Effector memory CD4-positive, alpha-beta T cell (primary cell): ENCODE measurements at regions not wholly inside any gene's neighbourhood (a gene's known extent, or its start where the extent isn't known, plus 50 kb on each side); places are given as distances from the start of the nearest gene placed in this dataset.

Source experiments
- DNase-seq, 3 donors: peaks; one replicate each; pipeline ENCODE4 v3.0.0-alpha.2; 2020
- H3K27ac ChIP-seq: 2 replicates; pipeline ENCODE4 v1.7.0; 2013; ENCODE audit warnings: mild to moderate bottlenecking, low read length, moderate library complexity; ENCODE audit not compliant: insufficient read depth, poor library complexity, severe bottlenecking
- H3K27me3 ChIP-seq: replicated peaks from 2 replicates; pipeline ENCODE4 v1.7.0; 2013; ENCODE audit warnings: mild to moderate bottlenecking, low read length; ENCODE audit not compliant: insufficient read depth, control insufficient read depth, poor library complexity, severe bottlenecking
- H3K36me3 ChIP-seq: 2 replicates; pipeline ENCODE4 v1.7.0; 2013; ENCODE audit warnings: mild to moderate bottlenecking, low read length, moderate library complexity; ENCODE audit not compliant: control insufficient read depth, insufficient read depth
- H3K4me1 ChIP-seq: 2 replicates; pipeline ENCODE4 v1.7.0; 2013; ENCODE audit warnings: low read length, mild to moderate bottlenecking; ENCODE audit not compliant: control insufficient read depth, insufficient read depth, poor library complexity, severe bottlenecking
- H3K4me3 ChIP-seq: 2 replicates; pipeline ENCODE4 v1.7.0; 2013; ENCODE audit warnings: low read length, low read depth, mild to moderate bottlenecking; ENCODE audit not compliant: insufficient read depth, poor library complexity, severe bottlenecking
- H3K9me3 ChIP-seq: 2 replicates; pipeline ENCODE4 v1.7.0; 2013; ENCODE audit warnings: mild to moderate bottlenecking, low read length, moderate library complexity; ENCODE audit not compliant: control insufficient read depth

- Histone ChIP-seq H3K4me3 (no peak overlapping the region), H3K27me3 (no peaks in the 10 kb centered on the region), H3K4me1 (no peaks in the 10 kb centered on the region), H3K9me3 (no peaks in the 10 kb centered on the region), H3K36me3 (no peaks in the 10 kb centered on the region), H3K27ac (no peak overlapping the region)
- no peak for DNase-seq
These were observed 318.8 kb downstream of the CCDC85A start for GRCh38 chr2:56502616-56503015.

- H3K36me3 ChIP-seq: no peaks in the 10 kb centered on the region
- DNase-seq: no peak
- H3K4me1 ChIP-seq: no peaks in the 10 kb centered on the region
- H3K9me3 ChIP-seq: no peaks in the 10 kb centered on the region
- H3K4me3 ChIP-seq: no peak overlapping the region
- H3K27me3 ChIP-seq: no peaks in the 10 kb centered on the region
- H3K27ac ChIP-seq: no peak overlapping the region
These were observed 322.1 kb downstream of the CCDC85A start for GRCh38 chr2:56505885-56506284.

- Histone ChIP-seq H3K9me3 (no peaks in the 10 kb centered on the region), H3K27ac (no peak overlapping the region), H3K4me1 (no peaks in the 10 kb centered on the region), H3K36me3 (no peaks in the 10 kb centered on the region), H3K27me3 (no peaks in the 10 kb centered on the region), H3K4me3 (no peak overlapping the region)
- no peak for DNase-seq
These were observed 324.9 kb downstream of the CCDC85A start for GRCh38 chr2:56508662-56509061.

GRCh38 chr2:56510610-56511009, 326.8 kb downstream of the CCDC85A start:
- Histone ChIP-seq H3K4me3 (no peak overlapping the region), H3K27me3 (no peaks in the 10 kb centered on the region), H3K27ac (no peak overlapping the region), H3K36me3 (no peaks in the 10 kb centered on the region), H3K4me1 (no peaks in the 10 kb centered on the region), H3K9me3 (no peaks in the 10 kb centered on the region)
- no peak for DNase-seq

GRCh38 chr2:56515399-56515798, 331.6 kb downstream of the CCDC85A start:
- no peaks in the 10 kb centered on the region for H3K9me3 ChIP-seq
- no peaks in the 10 kb centered on the region for H3K36me3 ChIP-seq
- no peaks in the 10 kb centered on the region for H3K27me3 ChIP-seq
- no peaks in the 10 kb centered on the region for H3K4me1 ChIP-seq
- H3K27ac ChIP-seq: no peak overlapping the region
- H3K4me3 ChIP-seq: no peak overlapping the region
- DNase-seq: no peak

- H3K27ac ChIP-seq: no peak overlapping the region
- no peak overlapping the region for H3K4me3 ChIP-seq
- no peaks in the 10 kb centered on the region for H3K27me3 ChIP-seq
- no peaks in the 10 kb centered on the region for H3K4me1 ChIP-seq
- DNase-seq: no peak
- H3K9me3 ChIP-seq: no peaks in the 10 kb centered on the region
- H3K36me3 ChIP-seq: no peaks in the 10 kb centered on the region
These were observed 336.0 kb downstream of the CCDC85A start for GRCh38 chr2:56519806-56520205.

DNA sequence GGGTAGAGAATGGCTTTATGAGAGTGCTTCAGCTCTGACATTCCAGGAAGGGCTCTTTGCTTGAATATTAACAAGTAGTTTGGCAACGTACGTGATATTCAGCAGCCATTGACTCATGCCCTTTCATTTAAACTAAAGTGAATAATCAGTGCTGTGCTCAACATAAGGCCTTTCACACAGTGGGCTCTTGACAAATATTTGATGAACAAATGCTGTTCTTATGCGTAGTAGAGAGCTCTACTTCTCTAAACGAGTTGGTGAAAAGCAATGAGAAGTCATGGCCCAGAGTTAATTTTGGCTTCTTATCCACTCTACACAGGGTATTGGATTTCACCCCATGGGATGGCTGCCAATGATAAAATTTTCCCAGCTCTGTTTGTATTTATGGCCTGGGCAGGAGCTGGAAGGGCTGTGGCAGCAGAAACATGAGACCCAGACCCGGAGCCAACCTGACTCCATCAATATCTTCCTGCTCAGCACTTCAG, 338.9 kb downstream of the CCDC85A start:
- Histone ChIP-seq H3K36me3 (no peaks in the 10 kb centered on the region), H3K27me3 (no peaks in the 10 kb centered on the region), H3K9me3 (no peaks in the 10 kb centered on the region), H3K4me1 (no peaks in the 10 kb centered on the region), H3K27ac (no peak overlapping the region), H3K4me3 (no peak overlapping the region)
- no peak for DNase-seq

DNA sequence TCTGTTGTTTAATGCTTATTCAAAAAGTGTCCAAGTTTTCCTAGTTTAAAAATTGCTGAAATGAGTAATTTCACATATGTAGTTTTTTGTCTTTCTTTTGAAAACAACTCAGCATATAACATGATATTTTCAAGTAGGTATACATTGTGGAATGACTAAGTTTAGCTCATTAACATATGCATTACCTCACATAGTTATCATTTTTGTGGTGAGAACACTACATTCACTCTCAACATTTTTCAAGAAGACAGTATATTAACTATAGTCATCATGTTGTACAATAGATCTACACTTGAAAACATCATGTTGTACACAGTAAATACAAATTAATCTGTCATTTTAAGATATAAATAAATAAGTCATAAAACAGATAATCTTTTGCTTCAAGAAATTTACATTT, 340.0 kb downstream of the CCDC85A start:
- no peak for DNase-seq

DNA sequence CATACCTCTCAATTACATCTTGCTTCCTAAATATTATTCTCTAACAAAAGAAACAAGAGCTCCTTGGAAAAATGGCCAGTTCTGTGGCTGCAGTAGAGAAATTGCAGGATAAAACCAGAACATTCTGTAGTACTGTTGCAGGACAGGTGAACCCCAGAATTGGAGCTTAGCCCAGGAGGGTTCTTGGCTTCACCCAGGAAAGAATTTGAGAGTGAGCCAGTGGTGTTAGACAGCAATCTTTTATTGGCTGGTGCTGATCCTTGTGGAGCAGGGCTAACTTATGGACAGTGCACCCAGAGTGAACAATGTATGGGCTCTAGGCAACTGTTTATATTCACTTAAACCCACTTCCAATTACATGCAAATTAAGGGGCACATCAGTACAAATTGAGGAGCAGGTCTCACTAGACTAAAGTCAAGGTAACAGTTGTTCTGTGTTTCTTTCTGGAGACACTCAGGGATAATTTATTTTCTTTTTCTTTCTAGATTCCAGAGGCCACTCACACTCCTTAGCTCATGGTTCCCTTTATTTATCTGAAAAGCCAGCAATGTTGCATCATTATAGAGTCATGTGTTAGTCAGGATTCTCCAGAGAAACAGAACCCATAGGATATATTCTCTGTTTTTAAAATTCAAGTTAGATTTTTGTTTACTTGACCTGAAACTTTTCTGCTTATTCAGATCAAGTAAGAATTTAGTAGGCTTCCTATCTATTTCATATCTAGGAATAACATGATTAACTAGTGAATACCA, 348.1 kb downstream of the CCDC85A start:
- H3K27ac ChIP-seq: no peak overlapping the region
- DNase-seq: no peak
- no peaks in the 10 kb centered on the region for H3K27me3 ChIP-seq
- no peaks in the 10 kb centered on the region for H3K4me1 ChIP-seq
- no peak overlapping the region for H3K4me3 ChIP-seq
- no peaks in the 10 kb centered on the region for H3K9me3 ChIP-seq
- H3K36me3 ChIP-seq: no peaks in the 10 kb centered on the region

More for the DNA sequence above, 340.0 kb downstream of the CCDC85A start:
- H3K4me1 ChIP-seq: no peaks in the 10 kb centered on the region
- no peak overlapping the region for H3K4me3 ChIP-seq
- no peak overlapping the region for H3K27ac ChIP-seq
- H3K36me3 ChIP-seq: no peaks in the 10 kb centered on the region
- no peaks in the 10 kb centered on the region for H3K27me3 ChIP-seq
- H3K9me3 ChIP-seq: no peaks in the 10 kb centered on the region

- no peak overlapping the region for H3K27ac ChIP-seq
- H3K9me3 ChIP-seq: no peaks in the 10 kb centered on the region
- no peak for DNase-seq
- H3K4me1 ChIP-seq: no peaks in the 10 kb centered on the region
- H3K4me3 ChIP-seq: no peak overlapping the region
- H3K36me3 ChIP-seq: no peaks in the 10 kb centered on the region
- H3K27me3 ChIP-seq: no peaks in the 10 kb centered on the region
These were observed 350.5 kb downstream of the CCDC85A start for GRCh38 chr2:56534321-56534720.
